Type B pancreatic cell (in vitro differentiated cells): ENCODE measurements at regions not wholly inside any gene's neighbourhood (a gene's known extent, or its start where the extent isn't known, plus 50 kb on each side); places are given as distances from the start of the nearest gene placed in this dataset.
"Not testable (repeated sequence)": the region's sequence is repeated elsewhere in the genome, so short reads cannot be mapped to it uniquely, and the experiment has no call there.

Experiments used
- DNase-seq: peaks from one replicate; pipeline ENCODE4 v3.0.0; 2021; ENCODE audit warnings: mixed read lengths; ENCODE audit not compliant: unreplicated experiment; ENCODE audit errors: extremely low spot score
- H3K27ac Mint-ChIP-seq: 2 replicates; pipeline ENCODE4 v1.8.0; 2021; ENCODE audit warnings: mild to moderate bottlenecking, mixed read lengths
- H3K27me3 Mint-ChIP-seq: 2 replicates; pipeline ENCODE4 v1.8.0; 2021; ENCODE audit warnings: mixed read lengths
- H3K36me3 Mint-ChIP-seq: 2 replicates; pipeline ENCODE4 v1.8.0; 2021; ENCODE audit warnings: mixed read lengths
- H3K4me1 Mint-ChIP-seq: one replicate; pipeline ENCODE4 v1.8.0; 2021; ENCODE audit warnings: mixed read lengths; ENCODE audit not compliant: unreplicated experiment
- H3K4me3 Mint-ChIP-seq: 2 replicates; pipeline ENCODE4 v1.8.0; 2021; ENCODE audit warnings: mild to moderate bottlenecking, mixed read lengths
- H3K9me3 Mint-ChIP-seq: 2 replicates; pipeline ENCODE4 v1.8.0; 2021; ENCODE audit warnings: mixed read lengths
- CTCF ChIP-seq: fragments of 200-600 bp; sonication (generic); conservative IDR thresholded peaks from 2 replicates; pipeline ENCODE4 v1.5.0; 2021; ENCODE audit warnings: antibody characterized with exemption, mild to moderate bottlenecking

- Mint-ChIP-seq H3K36me3 (no peaks in the 10 kb centered on the region), H3K4me3 (no peak overlapping the region)
Observed at GRCh38 chr1:30465096-30465495, 258.3 kb downstream of the MATN1 start.

GRCh38 chr1:30464187-30464617, 259.2 kb downstream of the MATN1 start:
- Mint-ChIP-seq H3K27me3 (peaks cover 3% of the 10 kb centered on the region), H3K36me3 (no peaks in the 10 kb centered on the region), H3K9me3 (no peaks in the 10 kb centered on the region), H3K4me1 (no peaks in the 10 kb centered on the region), H3K4me3 (no peak overlapping the region), H3K27ac (no peak overlapping the region)
- DNase-seq = no peak
- no peak for TF ChIP-seq CTCF

More at GRCh38 chr1:30465096-30465495, 258.3 kb downstream of the MATN1 start:
- TF ChIP-seq CTCF = no peak
- H3K27me3 Mint-ChIP-seq = peaks cover 3% of the 10 kb centered on the region
- H3K27ac Mint-ChIP-seq = no peak overlapping the region
- no peak for DNase-seq
- no peaks in the 10 kb centered on the region for H3K4me1 Mint-ChIP-seq
- no peaks in the 10 kb centered on the region for H3K9me3 Mint-ChIP-seq

- Mint-ChIP-seq H3K27me3 (peaks cover 6% of the 10 kb centered on the region), H3K4me1 (no peaks in the 10 kb centered on the region), H3K36me3 (no peaks in the 10 kb centered on the region), H3K4me3 (no peak overlapping the region), H3K27ac (no peak overlapping the region), H3K9me3 (no peaks in the 10 kb centered on the region)
- DNase-seq = no peak
- no peak for TF ChIP-seq CTCF
Observed at GRCh38 chr1:30462826-30463425, 260.5 kb downstream of the MATN1 start.

GRCh38 chr1:30462166-30462565, 261.2 kb downstream of the MATN1 start:
- peaks cover 11% of the 10 kb centered on the region for H3K27me3 Mint-ChIP-seq
- no peak for DNase-seq
- no peak overlapping the region for H3K4me3 Mint-ChIP-seq
- H3K27ac Mint-ChIP-seq = peak overlapping the region; percentile 52
- no peaks in the 10 kb centered on the region for H3K4me1 Mint-ChIP-seq
- H3K9me3 Mint-ChIP-seq = no peaks in the 10 kb centered on the region
- no peaks in the 10 kb centered on the region for H3K36me3 Mint-ChIP-seq
- no peak for TF ChIP-seq CTCF

- H3K27ac Mint-ChIP-seq = no peak overlapping the region
- no peak for DNase-seq
- H3K27me3 Mint-ChIP-seq = peaks cover 15% of the 10 kb centered on the region
- H3K4me3 Mint-ChIP-seq = no peak overlapping the region
- H3K4me1 Mint-ChIP-seq = no peaks in the 10 kb centered on the region
- TF ChIP-seq CTCF = no peak
- H3K36me3 Mint-ChIP-seq = no peaks in the 10 kb centered on the region
- H3K9me3 Mint-ChIP-seq = no peaks in the 10 kb centered on the region
Observed at GRCh38 chr1:30461640-30462039, 261.7 kb downstream of the MATN1 start.

- H3K27ac Mint-ChIP-seq = no peak overlapping the region
- H3K27me3 Mint-ChIP-seq = peaks cover 19% of the 10 kb centered on the region
- no peaks in the 10 kb centered on the region for H3K36me3 Mint-ChIP-seq
- H3K9me3 Mint-ChIP-seq = no peaks in the 10 kb centered on the region
- TF ChIP-seq CTCF = no peak
- H3K4me3 Mint-ChIP-seq = no peak overlapping the region
- H3K4me1 Mint-ChIP-seq = no peaks in the 10 kb centered on the region
- DNase-seq = no peak
Observed at GRCh38 chr1:30460661-30461060, 262.7 kb downstream of the MATN1 start.

- peaks cover 19% of the 10 kb centered on the region for H3K27me3 Mint-ChIP-seq
- DNase-seq = peak; percentile 52
- not testable (repeated sequence) for H3K4me3 Mint-ChIP-seq, H3K9me3 Mint-ChIP-seq, H3K27ac Mint-ChIP-seq, H3K36me3 Mint-ChIP-seq, H3K4me1 Mint-ChIP-seq
Observed at GRCh38 chr1:30458730-30459485, 264.5 kb downstream of the MATN1 start.
